Gastroesophageal sphincter (tissue), 3 donors: ENCODE measurements at regions not wholly inside any gene's neighbourhood (a gene's known extent, or its start where the extent isn't known, plus 50 kb on each side); places are given as distances from the start of the nearest gene placed in this dataset.

Experiments
- EP300 ChIP-seq: sonication (generic); formaldehyde crosslinking; IDR thresholded peaks from one replicate; pipeline ENCODE4 v1.6.1; 2017; ENCODE audit warnings: antibody characterized with exemption, mild to moderate bottlenecking
- POLR2A ChIP-seq, 2 donors: fragments of 450-650 bp; IDR thresholded peaks; one replicate each; pipeline ENCODE4 v1.6.1; 2017; ENCODE audit warnings: antibody characterized with exemption in 2 of 2, mild to moderate bottlenecking in 2 of 2, moderate library complexity in 1 of 2
- POLR2AphosphoS5 ChIP-seq: sonication (generic); formaldehyde crosslinking; IDR thresholded peaks from one replicate; pipeline ENCODE4 v1.6.1; 2017; ENCODE audit warnings: antibody characterized with exemption
- TF ChIP-seq, protein P1 (sequence below), 4 experiments: fragments of 200-600 bp in 2 of 4; fragments of 450-650 bp in 2 of 4; sonication (generic) in 1 of 4; IDR thresholded peaks; one replicate each; pipeline ENCODE4 v1.5.1; 2017 to 2019; ENCODE audit warnings: antibody characterized with exemption in 4 of 4, mild to moderate bottlenecking in 2 of 4, moderate library complexity in 2 of 4

DNA sequence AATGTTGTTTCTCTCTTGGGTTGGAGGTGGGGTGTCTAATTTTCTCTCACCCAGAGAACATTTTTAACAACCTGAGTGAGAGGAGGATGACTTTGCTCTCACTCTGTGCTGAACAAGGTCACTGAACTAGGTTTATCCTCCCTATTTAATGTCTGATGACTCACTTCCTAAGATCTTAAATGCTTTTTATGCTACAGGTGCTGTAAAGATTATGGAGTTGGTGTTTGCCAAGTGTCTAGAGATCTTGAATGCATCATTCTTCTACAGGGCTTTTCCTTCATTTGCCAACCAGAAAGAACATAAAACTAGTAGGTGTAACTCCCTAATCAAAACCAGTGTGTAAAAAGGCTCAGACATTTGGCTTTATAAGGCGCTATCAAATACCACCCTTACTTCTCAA lies 350.5 kb upstream of the ETAA1 start:
- TF ChIP-seq POLR2AphosphoS5: no peak
- TF ChIP-seq, protein P1, sequence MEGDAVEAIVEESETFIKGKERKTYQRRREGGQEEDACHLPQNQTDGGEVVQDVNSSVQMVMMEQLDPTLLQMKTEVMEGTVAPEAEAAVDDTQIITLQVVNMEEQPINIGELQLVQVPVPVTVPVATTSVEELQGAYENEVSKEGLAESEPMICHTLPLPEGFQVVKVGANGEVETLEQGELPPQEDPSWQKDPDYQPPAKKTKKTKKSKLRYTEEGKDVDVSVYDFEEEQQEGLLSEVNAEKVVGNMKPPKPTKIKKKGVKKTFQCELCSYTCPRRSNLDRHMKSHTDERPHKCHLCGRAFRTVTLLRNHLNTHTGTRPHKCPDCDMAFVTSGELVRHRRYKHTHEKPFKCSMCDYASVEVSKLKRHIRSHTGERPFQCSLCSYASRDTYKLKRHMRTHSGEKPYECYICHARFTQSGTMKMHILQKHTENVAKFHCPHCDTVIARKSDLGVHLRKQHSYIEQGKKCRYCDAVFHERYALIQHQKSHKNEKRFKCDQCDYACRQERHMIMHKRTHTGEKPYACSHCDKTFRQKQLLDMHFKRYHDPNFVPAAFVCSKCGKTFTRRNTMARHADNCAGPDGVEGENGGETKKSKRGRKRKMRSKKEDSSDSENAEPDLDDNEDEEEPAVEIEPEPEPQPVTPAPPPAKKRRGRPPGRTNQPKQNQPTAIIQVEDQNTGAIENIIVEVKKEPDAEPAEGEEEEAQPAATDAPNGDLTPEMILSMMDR (IDR thresholded peaks at IDR 0.05): no peak
- TF ChIP-seq EP300: no peak
- TF ChIP-seq POLR2A (IDR thresholded peaks at IDR 0.05): no peak
